ENCODE measurements at regions not wholly inside any gene's neighbourhood (a gene's known extent, or its start where the extent isn't known, plus 50 kb on each side); places are given as distances from the start of the nearest gene placed in this dataset.

DNA sequence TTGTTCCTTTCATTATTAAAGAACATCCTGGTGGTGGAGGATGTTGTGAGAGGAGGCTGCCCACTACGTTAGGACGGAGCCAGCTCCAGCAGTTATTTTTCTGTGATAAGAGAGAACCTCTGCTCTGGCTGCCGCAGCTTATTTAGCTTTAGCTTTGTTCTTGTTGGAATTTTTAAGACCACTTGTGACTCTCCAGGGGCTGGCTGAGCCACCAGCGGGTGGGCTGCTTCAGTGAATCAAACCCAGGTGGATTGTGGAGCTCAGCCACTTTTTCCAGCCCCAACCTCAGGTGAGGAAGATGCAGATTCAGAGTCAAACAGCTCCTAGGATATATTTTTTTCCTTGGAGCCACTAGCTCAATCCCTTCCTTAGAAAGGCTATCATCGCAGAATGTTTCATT is 83.1 kb upstream of the CTTNBP2NL start:
- no peak overlapping the region for H3K4me3 Mint-ChIP-seq
- H3K9me3 Mint-ChIP-seq: no peaks in the 10 kb centered on the region
- H3K4me1 Mint-ChIP-seq (ENCODE audit: low read depth): no peaks in the 10 kb centered on the region
- no peak for DNase-seq (ENCODE audit: low spot score)
- no peaks in the 10 kb centered on the region for H3K36me3 Mint-ChIP-seq (ENCODE audit: low read depth)
- peaks cover 14% of the 10 kb centered on the region for H3K27me3 Mint-ChIP-seq (ENCODE audit: low read depth)
- H3K27ac Mint-ChIP-seq: no peak overlapping the region

DNA sequence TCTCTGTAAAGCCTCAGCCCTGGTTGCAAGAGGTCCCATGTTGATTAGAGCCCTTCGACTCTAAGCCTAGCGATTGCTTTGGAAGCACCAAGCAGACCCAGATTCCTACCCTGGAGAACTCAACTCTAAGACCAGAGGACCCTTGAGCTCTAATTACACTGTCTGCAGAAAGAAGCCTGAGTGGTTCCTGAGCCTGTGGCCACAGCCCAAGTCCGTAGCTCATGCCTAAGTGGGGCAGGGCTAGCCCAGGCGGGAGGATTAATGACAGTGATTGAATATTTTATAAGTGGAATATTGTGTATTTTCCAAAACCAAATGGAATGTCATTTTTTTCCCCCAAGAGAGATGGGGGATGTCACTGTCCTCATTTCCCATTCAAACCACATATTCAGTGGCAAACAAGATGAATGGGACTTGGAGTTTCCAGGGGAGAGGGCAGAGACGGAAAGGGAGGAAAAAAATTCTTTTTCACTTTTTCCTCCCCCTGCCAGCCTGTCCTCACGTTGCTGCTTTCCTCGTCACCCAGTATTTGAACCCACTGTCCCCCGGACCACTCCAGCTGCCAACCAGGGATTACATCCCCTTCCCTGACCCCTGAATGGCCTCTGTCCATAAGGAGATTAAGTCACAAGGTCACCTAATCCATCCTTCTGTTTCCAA is 79.6 kb upstream of the CTTNBP2NL start:
- no peak overlapping the region for H3K4me3 Mint-ChIP-seq
- H3K9me3 Mint-ChIP-seq: no peaks in the 10 kb centered on the region
- peaks cover 1% of the 10 kb centered on the region for H3K4me1 Mint-ChIP-seq (ENCODE audit: low read depth)
- no peak for DNase-seq (ENCODE audit: low spot score)
- H3K36me3 Mint-ChIP-seq (ENCODE audit: low read depth): no peaks in the 10 kb centered on the region
- H3K27me3 Mint-ChIP-seq (ENCODE audit: low read depth): peaks cover 19% of the 10 kb centered on the region
- H3K27ac Mint-ChIP-seq: no peak overlapping the region

DNA sequence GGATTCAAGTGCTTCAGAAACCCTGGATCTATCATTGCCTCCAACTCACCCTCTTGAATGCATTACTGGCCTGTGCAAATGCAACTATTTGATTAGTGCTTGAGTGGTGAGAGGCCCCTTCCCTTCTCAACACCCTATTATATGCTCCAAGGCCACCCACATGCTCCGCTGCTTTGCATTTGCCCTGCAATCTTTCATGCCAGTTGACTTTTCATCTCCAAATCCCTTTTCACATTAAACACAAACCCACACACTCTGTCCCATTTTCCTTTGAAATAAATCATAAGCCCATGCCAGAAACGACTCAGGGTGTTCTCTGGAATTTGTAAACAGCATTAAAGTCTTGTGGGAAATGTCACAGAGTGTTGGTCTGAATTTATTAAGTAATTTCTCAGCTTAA is 78.9 kb upstream of the CTTNBP2NL start:
- no peak overlapping the region for H3K27ac Mint-ChIP-seq
- H3K4me3 Mint-ChIP-seq: no peak overlapping the region
- H3K27me3 Mint-ChIP-seq (ENCODE audit: low read depth): peaks cover 15% of the 10 kb centered on the region
- no peaks in the 10 kb centered on the region for H3K9me3 Mint-ChIP-seq
- peaks cover 1% of the 10 kb centered on the region for H3K4me1 Mint-ChIP-seq (ENCODE audit: low read depth)
- no peak for DNase-seq (ENCODE audit: low spot score)
- H3K36me3 Mint-ChIP-seq (ENCODE audit: low read depth): no peaks in the 10 kb centered on the region

DNA sequence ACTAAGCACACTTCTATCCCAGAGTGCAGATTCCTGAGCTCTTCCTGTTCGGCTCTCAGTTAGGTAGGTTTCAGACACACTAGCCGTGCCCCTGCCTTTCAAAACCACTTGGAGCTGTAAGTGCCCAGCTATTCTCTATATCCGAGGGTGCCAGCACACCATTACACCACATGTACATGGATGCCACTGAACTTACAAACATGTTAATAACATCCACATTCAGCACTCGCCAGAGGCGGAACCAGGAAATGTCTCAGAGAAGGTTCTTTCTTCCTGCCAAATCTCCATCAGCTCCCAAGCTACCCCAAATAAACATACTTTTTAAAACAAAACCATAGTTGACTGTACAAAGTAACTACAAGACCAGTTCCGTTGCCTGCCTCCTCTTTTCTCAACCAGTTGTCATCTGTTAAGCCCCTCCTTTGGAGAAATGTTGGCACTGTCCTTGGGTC is 78.4 kb upstream of the CTTNBP2NL start:
- H3K4me3 Mint-ChIP-seq: no peak overlapping the region
- H3K27ac Mint-ChIP-seq: no peak overlapping the region
- no peaks in the 10 kb centered on the region for H3K9me3 Mint-ChIP-seq
- H3K4me1 Mint-ChIP-seq (ENCODE audit: low read depth): peaks cover 1% of the 10 kb centered on the region
- DNase-seq (ENCODE audit: low spot score): no peak
- no peaks in the 10 kb centered on the region for H3K36me3 Mint-ChIP-seq (ENCODE audit: low read depth)
- H3K27me3 Mint-ChIP-seq (ENCODE audit: low read depth): peaks cover 15% of the 10 kb centered on the region

DNA sequence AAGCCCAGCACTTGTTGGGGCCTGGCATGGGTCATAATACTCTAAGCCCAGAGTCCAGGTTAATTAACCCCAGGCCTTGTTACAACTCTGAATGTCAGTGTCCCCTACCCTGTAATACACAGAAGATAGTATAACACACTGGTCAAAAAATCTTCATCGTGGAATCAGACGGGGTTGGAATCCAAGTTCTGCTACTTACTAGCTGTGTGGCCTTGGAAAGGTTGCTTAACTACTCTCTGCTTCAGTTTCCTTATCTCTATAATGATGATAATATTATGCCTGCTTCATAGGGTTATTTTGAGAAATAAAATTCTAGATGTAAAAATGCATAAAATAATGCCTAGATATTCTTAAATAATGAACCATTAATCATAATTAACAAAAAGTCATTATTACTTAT is 77.8 kb upstream of the CTTNBP2NL start:
- Mint-ChIP-seq H3K9me3 (no peaks in the 10 kb centered on the region), H3K4me3 (no peak overlapping the region), H3K27ac (no peak overlapping the region), H3K4me1 (ENCODE audit: low read depth) (peaks cover 1% of the 10 kb centered on the region), H3K36me3 (ENCODE audit: low read depth) (no peaks in the 10 kb centered on the region), H3K27me3 (ENCODE audit: low read depth) (peaks cover 22% of the 10 kb centered on the region)
- no peak for DNase-seq (ENCODE audit: low spot score)

DNA sequence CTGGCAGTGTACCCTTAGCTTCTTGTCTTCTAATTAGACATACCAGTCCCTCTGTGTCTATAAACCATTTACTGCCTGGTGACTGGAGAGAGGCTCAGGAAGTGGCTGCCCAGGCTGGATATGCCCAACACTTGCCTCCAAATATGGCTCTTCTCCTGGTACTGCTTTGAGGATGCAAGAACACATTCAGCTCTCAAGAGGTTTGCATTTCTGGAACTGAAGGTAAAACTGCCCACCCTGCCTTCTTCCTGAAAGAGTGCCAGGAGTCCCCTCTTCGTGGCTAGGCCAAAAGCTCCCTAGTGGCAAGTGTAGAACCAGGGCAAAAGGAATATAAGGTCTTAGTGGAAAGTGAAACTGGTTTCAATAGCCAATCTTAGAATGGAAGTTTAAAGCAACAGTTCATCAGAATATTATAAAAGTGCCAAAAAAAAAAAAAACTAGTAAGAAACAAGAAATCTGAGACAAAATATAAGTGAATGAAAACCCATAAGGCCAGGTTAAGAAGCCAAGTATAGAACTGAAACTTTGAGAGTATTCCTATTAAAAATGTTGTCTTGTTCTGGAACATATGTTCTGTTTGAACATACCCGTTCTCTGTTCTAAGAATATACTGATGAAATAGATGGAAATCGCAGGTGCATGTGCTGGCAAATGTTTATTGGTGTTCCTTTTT is 77.2 kb upstream of the CTTNBP2NL start:
- Mint-ChIP-seq H3K27ac (no peak overlapping the region), H3K9me3 (no peaks in the 10 kb centered on the region), H3K27me3 (ENCODE audit: low read depth) (peaks cover 26% of the 10 kb centered on the region), H3K36me3 (ENCODE audit: low read depth) (no peaks in the 10 kb centered on the region), H3K4me1 (ENCODE audit: low read depth) (peaks cover 1% of the 10 kb centered on the region), H3K4me3 (no peak overlapping the region)
- no peak for DNase-seq (ENCODE audit: low spot score)

DNA sequence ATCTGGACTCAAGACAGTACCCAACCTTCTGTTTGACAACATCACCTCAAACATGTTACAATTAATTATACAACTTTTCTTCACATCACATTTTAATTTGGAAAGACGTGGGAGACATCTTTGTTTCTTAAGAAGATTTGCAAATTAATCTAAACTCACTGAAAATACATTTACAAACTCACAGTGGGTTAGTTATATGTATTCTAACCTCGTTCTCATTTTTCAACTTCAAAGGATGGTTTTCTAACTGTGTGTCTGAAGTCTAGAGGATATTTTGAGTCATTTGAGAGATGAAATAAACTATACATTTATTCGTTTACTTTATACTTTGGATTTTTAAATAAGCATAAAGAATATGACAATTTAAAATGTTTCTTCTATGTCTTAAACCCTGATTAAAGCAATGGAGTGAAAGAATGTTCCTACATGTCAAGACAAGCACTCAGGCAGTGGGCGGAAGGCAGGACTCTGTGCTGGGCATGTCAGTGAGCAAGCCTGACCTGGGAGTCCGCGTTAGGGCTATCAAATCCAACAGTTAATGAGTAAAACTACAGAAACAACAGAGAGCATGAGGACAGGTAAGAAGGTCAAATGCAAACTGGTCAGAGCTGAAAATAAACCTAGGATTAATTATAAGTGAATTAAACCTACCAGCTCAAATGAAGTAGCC is 76.5 kb upstream of the CTTNBP2NL start:
- Mint-ChIP-seq H3K4me3 (no peak overlapping the region), H3K4me1 (ENCODE audit: low read depth) (peaks cover 1% of the 10 kb centered on the region), H3K36me3 (ENCODE audit: low read depth) (no peaks in the 10 kb centered on the region), H3K27ac (no peak overlapping the region), H3K9me3 (no peaks in the 10 kb centered on the region), H3K27me3 (ENCODE audit: low read depth) (peaks cover 26% of the 10 kb centered on the region)
- DNase-seq (ENCODE audit: low spot score): no peak

DNA sequence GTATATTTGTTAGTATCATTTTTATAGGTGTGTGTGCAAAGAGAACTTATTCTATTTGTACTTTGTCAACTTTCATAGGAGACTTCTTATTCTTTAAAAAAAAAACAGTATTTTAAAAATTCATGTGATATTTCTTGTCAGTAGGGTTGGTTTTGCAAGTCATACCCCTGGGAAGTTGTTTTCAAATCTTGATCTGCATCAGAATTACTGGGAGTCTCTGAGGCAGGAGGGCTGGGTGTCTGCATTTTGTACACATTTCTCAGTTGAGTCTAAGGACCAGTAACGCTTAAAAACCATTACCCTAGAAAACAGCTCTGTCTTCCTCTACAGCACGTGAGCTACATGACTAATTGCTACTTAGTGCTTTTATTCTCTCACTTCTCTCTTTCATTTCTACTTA is 76.0 kb upstream of the CTTNBP2NL start:
- H3K36me3 Mint-ChIP-seq (ENCODE audit: low read depth): no peaks in the 10 kb centered on the region
- H3K9me3 Mint-ChIP-seq: no peaks in the 10 kb centered on the region
- DNase-seq (ENCODE audit: low spot score): no peak
- peaks cover 1% of the 10 kb centered on the region for H3K4me1 Mint-ChIP-seq (ENCODE audit: low read depth)
- no peak overlapping the region for H3K4me3 Mint-ChIP-seq
- H3K27me3 Mint-ChIP-seq (ENCODE audit: low read depth): peaks cover 26% of the 10 kb centered on the region
- H3K27ac Mint-ChIP-seq: no peak overlapping the region

DNA sequence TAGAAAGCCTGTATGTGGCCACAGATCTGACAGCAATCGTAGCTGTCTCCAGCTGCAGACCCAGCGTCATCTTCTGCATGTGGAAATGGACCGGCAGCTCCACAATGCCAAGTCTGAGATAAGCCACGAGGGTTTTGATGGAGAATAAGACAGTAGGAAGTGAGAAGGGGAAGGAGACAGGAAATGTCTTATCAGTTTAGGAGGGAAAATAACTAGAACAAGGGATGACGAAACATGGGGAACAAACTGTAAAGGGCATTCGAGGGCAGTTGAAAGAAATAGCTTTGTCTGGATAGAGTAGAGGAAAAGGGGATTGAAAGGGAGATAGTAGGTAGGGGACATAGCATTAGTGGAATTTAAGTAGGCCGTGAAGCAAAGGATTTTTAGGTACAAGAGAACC is 74.0 kb upstream of the CTTNBP2NL start:
- H3K27ac Mint-ChIP-seq: no peak overlapping the region
- H3K4me1 Mint-ChIP-seq (ENCODE audit: low read depth): peaks cover 1% of the 10 kb centered on the region
- no peaks in the 10 kb centered on the region for H3K9me3 Mint-ChIP-seq
- H3K36me3 Mint-ChIP-seq (ENCODE audit: low read depth): no peaks in the 10 kb centered on the region
- H3K4me3 Mint-ChIP-seq: no peak overlapping the region
- DNase-seq (ENCODE audit: low spot score): no peak
- H3K27me3 Mint-ChIP-seq (ENCODE audit: low read depth): peaks cover 23% of the 10 kb centered on the region

DNA sequence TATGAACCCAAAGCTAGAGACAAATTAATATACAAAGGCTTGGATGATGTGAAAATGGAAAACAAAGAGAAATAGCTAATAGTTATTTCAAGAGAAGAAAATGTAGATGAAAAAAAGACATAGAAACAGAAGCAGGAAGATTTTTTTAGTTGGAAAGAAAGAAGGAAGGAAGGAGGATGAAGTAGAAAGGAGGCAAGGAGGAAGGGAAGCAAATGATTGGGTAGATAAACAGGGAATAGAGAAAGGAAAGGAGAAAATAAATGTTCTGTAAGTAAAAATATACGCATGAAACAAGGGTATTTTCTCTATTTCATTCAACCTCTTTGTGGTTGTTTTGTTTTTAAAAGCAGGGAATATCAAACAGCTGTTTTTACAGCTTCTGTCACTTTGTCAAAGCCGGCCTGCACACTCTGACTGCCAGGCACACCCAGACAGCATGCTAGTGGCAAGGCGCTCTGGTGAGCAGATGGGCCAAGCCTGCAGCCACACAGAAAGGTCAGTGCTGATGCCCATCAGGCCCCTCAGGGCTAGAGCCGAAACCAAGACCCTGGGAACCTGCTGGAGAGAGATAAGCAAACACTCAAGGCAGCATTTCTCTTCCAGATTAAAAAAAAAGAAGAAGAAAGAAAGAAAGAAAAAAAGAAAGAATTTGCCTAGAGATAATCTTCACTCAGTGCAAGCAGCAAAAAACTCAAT is 72.9 kb upstream of the CTTNBP2NL start:
- H3K4me1 Mint-ChIP-seq (ENCODE audit: low read depth): peaks cover 1% of the 10 kb centered on the region
- H3K27ac Mint-ChIP-seq: no peak overlapping the region
- no peaks in the 10 kb centered on the region for H3K9me3 Mint-ChIP-seq
- no peak overlapping the region for H3K4me3 Mint-ChIP-seq
- H3K27me3 Mint-ChIP-seq (ENCODE audit: low read depth): peaks cover 23% of the 10 kb centered on the region
- DNase-seq (ENCODE audit: low spot score): no peak
- no peaks in the 10 kb centered on the region for H3K36me3 Mint-ChIP-seq (ENCODE audit: low read depth)

DNA sequence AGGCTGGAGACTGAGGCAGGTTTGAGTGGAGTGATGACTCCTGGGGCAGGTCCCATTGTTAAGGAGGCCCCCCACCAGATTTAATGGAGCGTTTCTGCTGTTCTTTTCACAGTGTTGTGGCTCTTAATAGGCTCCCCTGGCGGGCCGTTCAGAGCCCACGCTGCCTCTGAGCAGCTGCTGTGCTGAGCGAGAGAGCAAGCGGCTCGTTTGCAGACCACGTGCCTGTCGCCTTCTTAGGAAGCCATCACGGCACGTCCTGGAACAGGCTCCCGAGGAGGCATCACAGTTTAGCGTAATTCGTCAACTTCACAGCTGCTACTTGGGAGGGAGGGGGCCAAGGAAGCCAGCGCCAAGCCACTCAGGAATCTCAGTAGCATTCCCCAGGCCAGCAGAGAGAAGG is 70.5 kb upstream of the CTTNBP2NL start:
- H3K27me3 Mint-ChIP-seq (ENCODE audit: low read depth): peaks cover 26% of the 10 kb centered on the region
- no peak overlapping the region for H3K27ac Mint-ChIP-seq
- no peaks in the 10 kb centered on the region for H3K4me1 Mint-ChIP-seq (ENCODE audit: low read depth)
- H3K4me3 Mint-ChIP-seq: no peak overlapping the region
- no peaks in the 10 kb centered on the region for H3K9me3 Mint-ChIP-seq
- no peaks in the 10 kb centered on the region for H3K36me3 Mint-ChIP-seq (ENCODE audit: low read depth)
- no peak for DNase-seq (ENCODE audit: low spot score)

DNA sequence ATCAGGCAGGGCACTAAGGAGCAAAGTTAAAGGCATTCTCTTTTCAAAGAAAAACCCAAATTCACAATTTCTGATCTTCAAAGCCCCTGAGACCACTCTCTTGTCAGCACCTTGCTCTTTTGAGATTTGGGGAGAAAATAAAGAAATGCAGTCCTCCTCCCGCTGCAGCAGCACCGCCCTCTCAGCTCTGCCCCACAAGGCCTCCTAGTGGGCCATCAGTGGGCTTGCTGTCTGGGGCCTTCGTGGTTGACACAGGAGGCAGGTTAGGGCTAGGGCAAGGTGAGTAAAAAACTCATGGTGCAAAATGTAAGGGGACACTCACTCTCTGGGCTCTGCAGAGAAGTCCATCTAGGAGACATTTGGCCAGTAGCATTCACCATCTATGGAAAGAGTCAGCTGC is 67.4 kb upstream of the CTTNBP2NL start:
- Mint-ChIP-seq H3K27me3 (ENCODE audit: low read depth) (peaks cover 20% of the 10 kb centered on the region), H3K36me3 (ENCODE audit: low read depth) (no peaks in the 10 kb centered on the region), H3K4me1 (ENCODE audit: low read depth) (no peaks in the 10 kb centered on the region), H3K9me3 (no peaks in the 10 kb centered on the region), H3K27ac (no peak overlapping the region), H3K4me3 (no peak overlapping the region)
- DNase-seq (ENCODE audit: low spot score): no peak

DNA sequence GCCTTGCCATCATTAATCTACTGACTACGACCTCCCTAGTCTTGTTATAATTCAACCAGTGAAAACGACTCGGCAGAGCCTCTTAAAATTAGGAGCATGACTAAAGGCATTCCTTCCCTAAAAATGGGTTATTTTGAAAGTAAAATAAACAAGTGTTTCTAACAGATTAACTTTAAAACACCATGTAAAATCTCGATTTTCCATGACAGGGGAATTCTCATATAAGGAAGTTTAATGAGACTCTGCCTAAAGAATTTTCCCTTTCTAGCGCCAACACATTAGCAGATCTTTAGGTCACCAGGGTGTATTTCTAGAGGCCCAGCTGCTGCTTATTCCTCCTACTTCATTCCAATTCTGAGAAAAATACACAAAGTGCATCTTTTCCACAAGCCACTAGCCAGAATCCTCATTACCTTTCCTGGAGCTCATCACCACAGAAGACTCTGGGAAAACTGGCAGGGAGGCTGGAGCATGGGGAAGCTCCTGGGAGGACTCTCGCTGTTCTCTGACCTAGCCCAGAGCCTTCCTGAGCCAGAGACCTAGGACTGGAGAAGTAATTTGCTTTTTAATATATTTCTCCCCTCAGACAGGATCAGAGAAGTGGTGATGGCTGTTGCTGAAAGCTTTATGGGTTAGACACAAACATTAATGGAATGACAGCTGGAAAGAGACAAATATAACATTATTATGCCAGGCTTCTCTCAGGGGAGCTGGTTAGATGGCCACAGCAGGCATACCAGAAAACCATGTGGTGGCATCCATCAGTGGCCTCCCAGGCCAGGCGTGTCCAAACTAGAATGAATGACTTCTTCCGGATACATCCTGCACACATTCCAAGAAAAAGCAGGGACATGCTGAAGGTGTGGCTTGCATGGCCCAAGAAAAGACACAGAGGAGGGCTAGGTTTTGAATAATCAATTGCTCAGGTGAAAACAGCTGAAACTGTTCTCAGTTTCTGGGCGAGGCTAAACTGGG is 63.6 kb upstream of the CTTNBP2NL start:
- Mint-ChIP-seq H3K4me1 (ENCODE audit: low read depth) (peaks cover 6% of the 10 kb centered on the region), H3K27me3 (ENCODE audit: low read depth) (peaks cover 29% of the 10 kb centered on the region), H3K9me3 (no peaks in the 10 kb centered on the region), H3K36me3 (ENCODE audit: low read depth) (no peaks in the 10 kb centered on the region), H3K4me3 (no peak overlapping the region), H3K27ac (no peak overlapping the region)
- DNase-seq (ENCODE audit: low spot score): no peak
